DMS53 (cell line): ENCODE measurements at regions not wholly inside any gene's neighbourhood (a gene's known extent, or its start where the extent isn't known, plus 50 kb on each side); places are given as distances from the start of the nearest gene placed in this dataset.
A peak's percentile ranks its signal among the peaks of the same experiment; 100 is the strongest.

Source experiments
- DNase-seq: peaks from one replicate; lab custom pipeline; 2025; lab: John Stamatoyannopoulos, UW

DNA sequence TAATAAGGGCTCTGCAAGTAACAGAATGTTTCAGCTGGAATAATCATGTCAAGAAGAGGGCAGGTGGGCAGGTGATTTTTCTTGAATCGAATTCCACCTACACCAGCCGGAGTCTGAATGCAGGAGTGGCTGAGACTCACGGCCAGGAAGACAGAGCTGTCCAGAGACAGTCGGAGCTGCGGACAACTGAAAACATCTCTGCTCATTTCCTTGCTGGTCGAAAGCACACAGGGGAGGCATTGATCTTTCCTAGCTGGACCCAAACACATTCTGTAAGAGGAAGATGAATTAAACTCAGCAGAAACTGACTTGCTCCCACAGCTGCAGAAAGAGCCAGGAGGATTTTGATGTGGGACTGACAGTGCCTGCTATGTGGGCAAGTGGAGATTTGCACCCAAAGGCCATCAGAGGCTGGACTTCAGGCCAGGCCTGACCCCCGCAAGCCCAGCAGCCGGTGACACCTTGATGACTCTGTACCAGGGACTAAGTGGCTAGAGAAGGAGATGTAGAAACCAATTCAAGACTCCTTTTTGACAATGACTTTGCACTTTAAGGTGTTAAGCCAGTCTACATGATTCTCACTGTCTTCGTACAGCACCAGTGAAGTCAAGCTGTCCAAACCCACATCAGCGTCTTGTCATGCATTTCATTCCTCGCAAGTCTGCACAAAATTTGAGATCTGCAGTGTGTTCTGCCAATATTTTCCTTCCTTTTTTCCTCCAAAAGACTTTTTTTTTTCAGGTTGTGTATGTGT lies 169.4 kb downstream of the TEX36 start:
- no peak for DNase-seq

DNA sequence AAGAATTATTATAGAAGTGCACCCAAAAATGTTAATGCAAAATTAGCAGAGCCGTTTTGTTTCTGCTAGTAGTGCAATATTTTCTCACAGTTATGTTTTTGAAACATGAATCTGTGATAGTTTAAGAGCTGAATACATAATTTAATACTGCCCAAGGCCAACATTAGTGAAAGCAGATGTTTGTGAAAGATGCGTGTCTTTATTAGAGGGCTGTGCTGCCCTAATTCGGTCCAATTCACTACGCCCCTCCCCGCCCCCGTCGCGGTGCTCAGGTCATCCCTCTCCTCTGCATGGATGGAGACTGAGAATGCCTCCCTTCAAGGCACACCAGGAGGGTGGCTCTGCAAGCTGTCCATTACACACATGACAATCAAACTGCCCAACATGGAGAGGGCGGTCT lies 172.0 kb downstream of the TEX36 start:
- no peak for DNase-seq

GRCh38 chr10:125505648-125506047 lies 177.3 kb downstream of the TEX36 start:
- no peak for DNase-seq

DNA sequence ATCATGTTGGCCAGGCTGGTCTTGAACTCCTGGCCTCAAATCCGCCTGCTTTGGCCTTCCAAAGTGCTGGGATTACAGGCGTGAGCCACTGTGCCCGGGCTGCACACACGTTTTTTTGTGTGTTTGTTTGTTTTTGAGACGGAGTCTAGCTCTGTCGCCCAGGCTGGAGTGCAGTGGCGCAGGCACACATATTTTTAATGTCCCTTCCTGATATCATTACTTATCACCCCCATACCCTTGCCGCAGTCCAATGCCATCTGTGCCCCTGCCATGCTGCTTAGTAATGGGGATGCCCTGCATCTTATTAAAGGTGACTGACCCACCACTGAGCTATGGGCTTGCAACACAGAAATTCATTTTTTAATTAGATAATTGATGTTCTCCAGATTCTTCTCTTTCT lies 180.7 kb downstream of the TEX36 start:
- no peak for DNase-seq

DNA sequence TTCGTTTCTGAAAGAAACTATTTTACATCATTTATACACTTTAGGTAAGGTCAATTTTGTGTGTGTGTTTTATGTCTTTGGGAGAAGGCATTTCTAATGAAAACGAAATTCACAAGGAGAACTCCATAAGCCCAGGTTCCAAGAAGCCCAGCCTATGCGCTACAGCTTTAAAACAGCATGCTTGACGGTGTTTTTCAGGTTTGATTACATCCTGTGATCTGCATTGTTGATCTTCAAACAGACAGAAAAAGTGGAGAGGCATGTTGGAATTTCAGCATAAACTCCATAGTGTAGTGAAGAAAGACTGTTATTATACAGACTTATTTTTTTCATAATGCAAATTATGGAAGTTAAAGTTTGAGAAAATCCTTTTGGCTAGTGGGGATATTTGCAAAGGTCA lies 187.6 kb downstream of the TEX36 start:
- DNase-seq, result no peak

DNA sequence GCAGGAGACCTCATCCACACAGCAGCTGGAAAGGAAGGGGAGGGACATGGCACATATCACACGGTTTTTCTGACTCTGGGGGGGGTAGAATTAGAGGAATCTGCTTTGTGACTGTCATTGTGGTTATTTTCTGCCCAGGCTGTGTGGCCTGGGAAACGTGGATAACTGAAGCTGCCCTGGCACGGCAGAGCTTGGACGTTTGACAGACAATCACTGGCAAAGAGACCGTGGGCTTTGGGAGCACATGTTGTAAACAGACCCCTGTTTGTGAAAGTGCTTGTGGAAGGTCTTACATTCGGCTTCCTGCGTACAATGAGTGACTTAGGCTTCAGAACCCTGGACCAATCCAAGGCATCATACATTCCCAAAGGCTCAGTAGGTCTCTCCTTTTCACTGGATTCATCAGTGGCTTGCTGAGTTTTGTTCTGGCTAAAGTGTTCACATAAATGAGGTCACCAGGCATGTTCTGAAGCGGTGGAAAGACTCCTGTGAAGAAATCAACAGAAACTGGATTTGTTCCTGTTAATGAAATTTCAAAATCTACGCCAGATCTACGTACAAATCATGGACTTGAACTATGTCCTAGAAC lies 188.2 kb downstream of the TEX36 start:
- no peak for DNase-seq

DNA sequence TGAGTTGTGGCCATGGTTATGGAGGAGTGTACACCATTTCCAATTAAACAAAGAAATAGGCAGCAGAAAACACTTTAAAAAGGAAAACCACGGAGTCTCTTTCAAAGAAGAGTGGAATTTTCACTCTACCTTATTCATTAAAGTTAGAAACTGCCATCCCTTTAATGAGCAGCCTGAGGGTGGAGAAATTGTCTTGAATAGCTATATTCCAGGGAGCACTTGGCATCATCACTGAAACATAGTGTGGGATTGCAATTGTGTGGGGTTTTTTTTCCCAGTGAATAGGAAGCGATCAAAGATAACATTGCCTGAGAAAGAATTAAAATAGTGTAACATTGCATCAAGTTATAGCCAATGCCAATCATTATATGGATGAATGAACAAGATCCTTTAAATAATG lies 191.6 kb downstream of the TEX36 start:
- DNase-seq, result no peak

- peak; percentile 56 for DNase-seq
These were observed 193.2 kb downstream of the TEX36 start for GRCh38 chr10:125489731-125490130.

- no peak for DNase-seq
These were observed 197.3 kb downstream of the TEX36 start for GRCh38 chr10:125485665-125486064.

GRCh38 chr10:125484035-125484732 lies 198.8 kb downstream of the TEX36 start:
- no peak for DNase-seq

DNA sequence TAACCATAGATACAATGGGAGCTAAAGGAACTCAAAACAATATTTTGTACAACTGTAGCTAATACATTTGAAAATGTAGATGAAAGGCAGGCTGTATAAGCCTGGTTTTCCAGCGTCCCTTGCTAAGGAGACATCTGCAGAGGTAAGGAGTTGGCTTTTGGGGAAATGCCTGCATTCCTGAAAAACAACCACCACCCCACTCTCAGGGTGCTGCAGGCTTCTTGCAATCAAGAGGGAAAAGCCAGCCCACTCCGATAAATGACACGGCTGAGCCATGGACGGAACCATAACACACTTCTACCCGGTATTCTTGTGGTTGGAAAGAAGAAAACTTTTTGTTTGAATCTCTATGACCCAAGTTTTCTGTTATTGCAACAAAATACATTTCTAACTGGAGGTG lies 200.3 kb downstream of the TEX36 start:
- DNase-seq, result no peak

DNA sequence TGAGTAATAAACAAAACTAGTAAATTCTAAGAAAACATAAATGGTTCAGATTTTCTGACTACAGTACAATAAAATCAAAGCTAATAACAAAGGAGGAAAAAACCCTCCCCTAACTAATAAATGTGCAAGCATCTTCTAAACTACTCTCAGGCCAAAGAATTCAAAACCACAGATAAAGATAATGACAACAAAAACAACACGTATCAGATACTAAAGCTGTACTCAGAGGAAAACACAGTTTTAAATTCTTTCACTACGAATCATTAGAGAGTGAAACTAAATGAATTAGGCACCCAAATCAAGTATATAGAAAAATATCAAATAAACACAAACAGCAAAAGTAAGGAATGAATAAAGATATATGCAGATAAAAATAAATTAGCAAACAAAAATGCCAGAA lies 200.9 kb downstream of the TEX36 start:
- DNase-seq, result no peak

DNA sequence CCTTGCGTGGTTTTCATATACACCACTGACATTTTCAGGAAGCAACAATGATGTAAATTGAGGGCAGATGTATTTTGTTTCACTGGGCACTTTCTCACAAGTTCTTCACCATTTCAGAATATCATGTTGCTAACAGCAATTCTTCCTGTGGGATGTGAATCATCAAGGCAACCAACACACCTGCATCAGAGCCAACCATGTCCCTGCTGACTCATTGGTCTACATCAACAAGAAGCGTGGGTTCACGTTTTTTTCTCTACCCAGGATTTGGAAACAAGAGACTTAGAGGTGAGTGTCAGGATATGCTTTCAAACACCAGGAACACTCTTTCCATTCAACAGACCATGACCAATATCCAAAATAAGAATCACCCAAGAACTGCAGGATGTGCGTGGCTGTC lies 203.9 kb downstream of the TEX36 start:
- peak; percentile 86 for DNase-seq

GRCh38 chr10:125475815-125476214 lies 207.1 kb downstream of the TEX36 start:
- DNase-seq, result no peak

- no peak for DNase-seq
These were observed 209.7 kb downstream of the TEX36 start for GRCh38 chr10:125473143-125473793.

DNA sequence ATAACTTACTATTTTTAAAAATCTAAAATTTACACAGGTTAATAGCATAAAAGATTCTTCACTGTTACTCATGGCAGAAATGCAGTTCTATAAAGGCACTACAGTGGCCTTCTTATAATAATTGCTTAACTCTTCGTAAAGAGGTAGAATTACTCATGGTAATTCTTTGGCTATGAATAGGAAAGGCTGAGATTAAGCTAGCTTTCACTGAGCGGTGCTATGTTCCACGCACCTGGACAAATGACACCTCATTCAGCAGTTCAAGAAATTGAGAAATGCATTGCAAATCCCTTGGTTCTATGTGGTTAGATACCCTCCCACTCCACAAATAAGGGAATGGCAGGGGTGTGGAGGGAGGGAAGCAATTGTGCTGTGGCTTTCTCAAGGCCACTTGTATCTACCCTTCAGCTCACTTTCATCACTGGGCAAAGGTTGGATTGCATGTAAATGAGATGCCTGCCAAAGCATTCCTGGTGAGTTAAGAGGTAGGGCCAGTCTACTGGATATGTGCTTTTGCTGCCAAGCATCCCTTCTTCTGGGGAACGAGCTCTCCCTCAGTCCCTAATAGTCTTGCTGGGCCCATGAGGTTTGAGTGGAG lies 210.9 kb downstream of the TEX36 start:
- DNase-seq, result peak; percentile 30

GRCh38 chr10:125468278-125468677 lies 214.7 kb downstream of the TEX36 start:
- no peak for DNase-seq

DNA sequence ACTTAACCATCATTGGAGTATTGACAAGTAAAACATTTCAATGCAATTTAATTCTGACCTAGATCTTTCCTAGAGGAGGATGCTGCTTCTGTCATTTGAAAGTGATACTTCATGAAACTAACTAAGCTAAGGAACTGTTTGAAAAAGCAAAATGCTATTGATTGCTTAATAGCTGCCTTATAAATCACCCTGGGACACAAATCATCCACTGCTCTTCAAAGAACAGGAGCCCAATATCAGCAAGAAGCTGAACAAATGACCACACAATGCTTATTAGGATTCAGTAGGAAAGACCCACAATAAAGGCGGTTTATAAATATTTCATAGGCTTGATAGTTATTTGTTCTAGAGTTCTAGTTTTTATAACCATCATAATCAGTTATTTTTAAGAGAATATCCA lies 216.3 kb downstream of the TEX36 start:
- DNase-seq, result no peak

GRCh38 chr10:125462845-125463244 lies 220.1 kb downstream of the TEX36 start:
- no peak for DNase-seq

- DNase-seq, result no peak
These were observed 222.6 kb downstream of the TEX36 start for GRCh38 chr10:125460326-125460725.

- DNase-seq, result peak; percentile 23
These were observed 225.6 kb downstream of the TEX36 start for GRCh38 chr10:125457406-125457805.

GRCh38 chr10:125455855-125456254 lies 227.1 kb downstream of the TEX36 start:
- DNase-seq, result peak; percentile 53
